NCI-H2107 treated with DMSO at 0.1 percent for 48 hours (cell line): ENCODE measurements at regions not wholly inside any gene's neighbourhood (a gene's known extent, or its start where the extent isn't known, plus 50 kb on each side); places are given as distances from the start of the nearest gene placed in this dataset.
"Not testable (repeated sequence)": the region's sequence is repeated elsewhere in the genome, so short reads cannot be mapped to it uniquely, and the experiment has no call there.

Source experiments
- DNase-seq: peaks from one replicate; lab custom pipeline; 2025; ENCODE audit not compliant: unreplicated experiment; lab: John Stamatoyannopoulos, UW

- no peak for DNase-seq
Measured at GRCh38 chr7:39824456-39825200, 125.4 kb upstream of the CDK13 start.

GRCh38 chr7:39825401-39825980 is 124.6 kb upstream of the CDK13 start:
- no peak for DNase-seq

DNA sequence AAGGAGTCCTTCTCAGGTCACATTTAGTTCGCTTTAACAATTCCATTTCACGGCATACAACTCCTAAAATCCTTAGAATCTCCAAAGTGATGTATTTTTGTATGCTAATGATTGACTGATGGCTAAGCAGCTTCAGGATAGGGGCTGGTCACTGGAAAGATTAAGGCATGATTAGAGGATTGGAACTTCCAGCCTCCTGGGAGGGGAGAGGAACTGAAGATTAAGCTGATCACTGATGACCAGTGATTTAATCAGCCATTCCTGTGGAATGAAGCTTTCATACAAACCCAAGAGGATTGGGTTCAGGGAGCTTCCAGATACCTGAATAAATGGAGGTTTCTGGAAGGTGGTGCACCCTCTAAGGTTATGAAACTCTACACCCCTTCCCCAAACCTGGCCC is 123.9 kb upstream of the CDK13 start:
- no peak for DNase-seq

DNA sequence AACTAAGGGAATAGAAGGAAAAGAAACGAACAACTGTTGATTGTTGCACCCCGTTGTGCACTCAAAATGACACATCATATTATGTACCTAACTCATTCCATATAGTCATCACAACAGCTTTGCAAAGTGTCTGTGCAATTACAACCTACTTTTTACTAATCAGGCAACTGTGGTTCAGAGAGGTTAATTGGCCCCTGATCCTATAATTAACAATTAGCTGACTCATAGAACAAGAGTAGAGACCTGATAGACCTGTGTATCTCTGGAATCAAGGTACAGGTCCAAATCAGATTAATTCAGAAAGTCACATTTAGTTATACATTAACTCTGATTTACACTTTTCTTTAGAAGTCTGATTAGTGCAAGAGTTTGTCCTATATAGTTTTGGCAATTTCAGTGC is 122.5 kb upstream of the CDK13 start:
- DNase-seq, result no peak

GRCh38 chr7:39829028-39829427 is 121.0 kb upstream of the CDK13 start:
- no peak for DNase-seq

DNA sequence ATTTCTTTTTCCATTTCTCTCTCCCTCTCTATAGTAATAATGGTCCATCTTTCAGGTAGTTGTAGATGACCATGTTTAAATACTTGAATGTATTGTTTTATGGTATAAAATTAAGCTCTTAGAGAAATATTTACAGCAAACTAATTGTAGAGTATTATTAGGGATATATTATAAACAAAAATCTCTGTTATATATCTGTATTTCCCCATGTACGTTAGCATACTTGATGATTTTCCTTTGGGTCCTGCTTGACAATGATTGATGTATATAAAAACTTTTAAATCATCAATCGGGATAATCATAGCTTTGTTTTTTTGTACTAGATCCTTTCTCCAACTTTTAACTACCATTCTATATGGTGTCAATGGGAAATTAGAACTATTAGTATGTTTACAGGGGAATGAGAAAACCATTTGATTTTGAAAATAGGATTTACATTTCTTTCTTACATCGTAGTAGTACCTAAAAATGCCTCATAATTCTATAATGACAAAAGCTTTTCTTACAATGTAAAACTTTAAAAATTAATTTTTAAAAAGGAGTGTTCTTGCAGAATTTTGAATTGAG is 117.5 kb upstream of the CDK13 start:
- DNase-seq, result no peak

- DNase-seq, result not testable (repeated sequence)
Measured at GRCh38 chr7:39833180-39833799, 116.8 kb upstream of the CDK13 start.

GRCh38 chr7:39833865-39834634 is 116.0 kb upstream of the CDK13 start:
- not testable (repeated sequence) for DNase-seq

- peak; percentile 30 for DNase-seq
Measured at GRCh38 chr7:39838326-39838725, 111.7 kb upstream of the CDK13 start.

- DNase-seq, result no peak
Measured at GRCh38 chr7:39845006-39845405, 105.0 kb upstream of the CDK13 start.

DNA sequence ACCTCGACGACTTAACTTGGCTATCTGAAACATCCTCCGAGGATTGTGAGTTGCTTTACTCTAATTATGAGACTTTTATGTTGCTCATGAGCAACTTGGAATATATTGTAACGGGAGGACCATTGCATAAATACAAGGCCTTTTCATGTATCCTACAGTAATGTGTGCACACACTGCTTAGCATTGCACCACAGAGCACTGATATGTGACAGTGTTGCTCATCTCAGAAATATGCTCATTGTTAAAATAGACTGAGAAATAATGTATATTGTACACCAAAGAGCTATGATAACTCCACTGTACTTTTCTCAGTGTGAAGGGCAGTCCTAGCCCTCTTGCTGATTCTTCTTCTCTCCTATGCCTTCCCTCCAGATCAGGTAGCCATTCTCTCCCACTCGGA is 102.8 kb upstream of the CDK13 start:
- DNase-seq, result no peak

DNA sequence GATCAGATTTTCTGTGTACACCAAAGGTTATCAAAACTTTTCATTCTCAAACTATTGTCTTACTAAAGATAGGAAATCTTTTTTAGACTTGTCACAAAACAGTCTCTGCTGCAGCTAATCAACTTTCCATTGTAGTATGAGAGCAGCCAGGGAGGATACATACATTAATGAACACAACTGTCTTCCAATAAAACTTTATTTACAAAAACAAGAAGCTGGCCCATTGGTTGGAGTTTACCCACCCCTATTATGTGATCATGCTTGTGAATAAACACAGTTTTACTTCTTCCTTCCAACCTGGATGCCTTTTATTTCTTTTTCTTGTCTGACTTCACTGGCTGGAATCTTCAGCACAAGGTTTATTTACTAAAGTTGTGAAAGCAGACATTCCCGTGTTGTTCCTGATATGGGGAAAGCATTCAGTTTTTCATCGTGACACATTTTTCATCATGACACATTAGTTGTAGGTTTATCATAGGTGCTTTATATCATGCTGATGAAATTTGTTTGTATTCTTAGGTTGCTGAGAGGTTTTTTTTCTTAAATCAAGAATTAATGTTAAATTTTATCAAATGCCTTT is 98.5 kb upstream of the CDK13 start:
- no peak for DNase-seq

DNA sequence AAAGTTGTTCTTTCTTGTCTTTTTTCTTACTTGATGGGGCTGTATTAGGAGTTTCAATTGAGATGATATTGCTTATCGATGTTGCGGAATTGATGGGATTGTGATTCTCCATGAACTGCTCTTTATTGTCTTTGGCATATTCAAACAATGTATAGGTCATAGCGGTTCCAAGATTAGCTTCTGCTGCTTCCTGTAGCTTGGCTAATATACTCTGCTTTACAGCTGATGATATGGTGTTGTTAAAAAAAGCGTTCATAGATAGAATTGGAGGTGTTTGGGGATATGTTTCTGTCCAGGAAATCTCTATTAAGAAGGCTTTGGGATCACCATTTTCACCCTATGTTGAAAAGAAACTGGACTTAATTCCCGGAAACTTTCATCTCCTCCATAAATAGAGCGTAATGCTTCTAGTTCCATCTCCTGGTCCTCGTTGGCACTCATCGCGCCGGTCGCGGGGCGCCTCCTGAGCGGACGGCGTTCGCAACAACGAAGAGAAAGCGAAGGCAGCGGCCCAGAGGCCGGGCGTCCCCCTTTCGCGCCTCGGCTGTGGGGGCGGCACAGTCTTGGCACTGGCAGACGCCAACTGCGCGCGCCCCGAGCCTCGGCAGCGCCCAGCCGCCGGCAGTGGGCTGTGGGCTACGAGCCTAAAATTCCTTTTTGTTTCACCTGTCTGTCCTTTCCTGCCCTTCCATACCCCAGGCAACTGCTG is 95.3 kb upstream of the CDK13 start:
- DNase-seq, result not testable (repeated sequence)

DNA sequence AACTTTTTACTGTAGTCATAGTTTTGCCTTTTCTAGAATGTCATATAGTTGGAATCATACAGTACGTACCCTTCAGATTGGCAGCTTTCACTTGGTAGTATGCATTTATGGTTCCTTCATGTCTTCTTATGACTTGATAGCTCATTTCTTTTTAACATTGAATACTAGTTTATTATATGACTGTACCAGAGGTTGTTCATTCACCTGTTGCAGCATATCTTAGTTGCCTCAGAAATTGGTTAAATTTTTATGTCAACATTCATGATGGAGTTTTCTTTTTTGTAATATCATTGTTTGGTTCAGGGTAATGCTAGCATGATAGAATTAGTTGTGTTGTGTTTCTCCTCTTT is 94.8 kb upstream of the CDK13 start:
- no peak for DNase-seq

GRCh38 chr7:39863675-39864322 is 86.3 kb upstream of the CDK13 start:
- DNase-seq, result not testable (repeated sequence)

- DNase-seq, result not testable (repeated sequence)
Measured at GRCh38 chr7:39869888-39870522, 80.1 kb upstream of the CDK13 start.

GRCh38 chr7:39871610-39872009 is 78.4 kb upstream of the CDK13 start:
- not testable (repeated sequence) for DNase-seq

- DNase-seq, result no peak
Measured at GRCh38 chr7:39880556-39880955, 69.5 kb upstream of the CDK13 start.

GRCh38 chr7:39882148-39882784 is 67.8 kb upstream of the CDK13 start:
- no peak for DNase-seq
